OCI-LY1 (cell line): ENCODE measurements at regions not wholly inside any gene's neighbourhood (a gene's known extent, or its start where the extent isn't known, plus 50 kb on each side); places are given as distances from the start of the nearest gene placed in this dataset.

Experiments used
- H2AFZ ChIP-seq: fragments of 200-600 bp; sonication (generic), shearing (Covaris generic); 2 replicates; pipeline ENCODE4 v1.6.0; 2014; ENCODE audit warnings: antibody characterized with exemption, mild to moderate bottlenecking, low read length
- H3F3A ChIP-seq: fragments of 200-600 bp; sonication (generic), shearing (Covaris generic); 2 replicates; pipeline ENCODE4 v1.6.0; 2014; ENCODE audit warnings: mild to moderate bottlenecking, antibody characterized with exemption, low read length, moderate library complexity; ENCODE audit not compliant: insufficient read depth
- H3K27ac ChIP-seq: fragments of 200-600 bp; sonication (generic); 2 replicates; pipeline ENCODE4 v1.5.1; 2014; ENCODE audit warnings: low read length, mixed run types, mild to moderate bottlenecking, low read depth; ENCODE audit not compliant: poor library complexity, severe bottlenecking
- H3K27me3 ChIP-seq: fragments of 200-600 bp; sonication (generic); 2 replicates; pipeline ENCODE4 v1.6.0; 2014; ENCODE audit warnings: antibody characterized with exemption, mild to moderate bottlenecking, low read length, moderate library complexity; ENCODE audit not compliant: insufficient read depth
- H3K36me3 ChIP-seq: fragments of 200-600 bp; sonication (generic); 2 replicates; pipeline ENCODE4 v1.6.1; 2014; ENCODE audit warnings: mild to moderate bottlenecking, antibody characterized with exemption, low read length, moderate library complexity, mixed read lengths; ENCODE audit not compliant: insufficient read depth
- H3K4me1 ChIP-seq: fragments of 200-600 bp; sonication (generic); 2 replicates; pipeline ENCODE4 v1.5.1; 2014; ENCODE audit warnings: mild to moderate bottlenecking, low read length, moderate library complexity; ENCODE audit not compliant: insufficient read depth, severe bottlenecking
- H3K4me2 ChIP-seq: fragments of 200-600 bp; sonication (generic), shearing (Covaris generic); 2 replicates; pipeline ENCODE4 v1.6.1; 2014; ENCODE audit warnings: low read length
- H3K4me3 ChIP-seq: fragments of 200-600 bp; sonication (generic); 2 replicates; pipeline ENCODE4 v1.5.1; 2014; ENCODE audit warnings: low read length, low read depth, mild to moderate bottlenecking, mixed read lengths; ENCODE audit not compliant: poor library complexity, severe bottlenecking
- H3K79me2 ChIP-seq: fragments of 200-600 bp; shearing (Covaris generic); 2 replicates; pipeline ENCODE4 v1.6.1; 2016; ENCODE audit warnings: mixed run types, low read length, mixed read lengths; ENCODE audit not compliant: insufficient read depth
- H3K9ac ChIP-seq: fragments of 200-600 bp; sonication (generic), shearing (Covaris generic); 2 replicates; pipeline ENCODE4 v1.6.1; 2014; ENCODE audit warnings: mild to moderate bottlenecking, low read length, mixed read lengths
- H3K9me2 ChIP-seq: fragments of 200-600 bp; sonication (generic), shearing (Covaris generic); 2 replicates; pipeline ENCODE4 v1.6.1; 2014; ENCODE audit warnings: low read depth, mild to moderate bottlenecking, low read length, mixed read lengths
- H3K9me3 ChIP-seq: fragments of 200-600 bp; shearing (Covaris generic); 2 replicates; pipeline ENCODE4 v1.6.1; 2014; ENCODE audit warnings: low read length, mixed read lengths
- H4K20me1 ChIP-seq: fragments of 200-600 bp; sonication (generic), shearing (Covaris generic); 2 replicates; pipeline ENCODE4 v1.6.0; 2016; ENCODE audit warnings: mild to moderate bottlenecking, low read length; ENCODE audit not compliant: insufficient read depth
- EZH2 ChIP-seq: fragments of 200-600 bp; sonication (generic), shearing (Covaris generic); IDR thresholded peaks from 2 replicates; pipeline ENCODE4 v1.8.0; 2017; ENCODE audit warnings: borderline replicate concordance, mixed run types, mild to moderate bottlenecking, antibody characterized with exemption, low read length, moderate library complexity, mixed read lengths
- TF ChIP-seq, protein P1 (sequence below): fragments of 200-600 bp; sonication (generic), shearing (Covaris generic); IDR thresholded peaks from 2 replicates; pipeline ENCODE4 v1.5.1; 2017; ENCODE audit warnings: mild to moderate bottlenecking, antibody characterized with exemption, low read length, moderate library complexity, mixed read lengths

DNA sequence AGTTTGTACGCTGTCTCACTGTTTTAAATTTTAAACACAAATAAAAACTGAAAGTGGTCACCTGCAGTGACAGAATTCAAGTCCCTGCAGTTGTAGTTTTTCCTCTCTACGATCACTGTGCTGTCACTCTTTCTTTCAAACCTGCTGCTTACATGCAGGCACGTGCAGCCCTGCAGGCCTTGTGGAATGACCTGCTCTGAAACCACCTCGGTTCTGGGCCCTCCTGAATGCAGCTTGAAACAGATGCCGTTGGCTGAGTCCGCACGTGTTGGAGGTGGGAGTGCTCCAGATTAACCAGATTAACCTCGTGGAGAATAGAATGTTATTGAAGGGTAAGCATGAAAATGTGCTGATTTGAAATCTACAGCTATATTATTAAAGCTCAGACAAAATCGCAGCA is 126.0 kb upstream of the ERCC6L2 start:
- no peaks in the 10 kb centered on the region for H3K36me3 ChIP-seq
- H3K9me2 ChIP-seq = no peaks in the 10 kb centered on the region
- H3K27me3 ChIP-seq = no peaks in the 10 kb centered on the region; the same call in 1 of the 2 replicates
- H4K20me1 ChIP-seq = no peaks in the 10 kb centered on the region
- H2AFZ ChIP-seq = no peak overlapping the region
- H3K4me2 ChIP-seq = no peak overlapping the region
- H3K79me2 ChIP-seq = no peaks in the 10 kb centered on the region
- H3K4me3 ChIP-seq = no peak overlapping the region
- no peaks in the 10 kb centered on the region for H3K9me3 ChIP-seq
- H3K4me1 ChIP-seq = no peaks in the 10 kb centered on the region
- H3K27ac ChIP-seq = no peak overlapping the region
- TF ChIP-seq, protein P1, sequence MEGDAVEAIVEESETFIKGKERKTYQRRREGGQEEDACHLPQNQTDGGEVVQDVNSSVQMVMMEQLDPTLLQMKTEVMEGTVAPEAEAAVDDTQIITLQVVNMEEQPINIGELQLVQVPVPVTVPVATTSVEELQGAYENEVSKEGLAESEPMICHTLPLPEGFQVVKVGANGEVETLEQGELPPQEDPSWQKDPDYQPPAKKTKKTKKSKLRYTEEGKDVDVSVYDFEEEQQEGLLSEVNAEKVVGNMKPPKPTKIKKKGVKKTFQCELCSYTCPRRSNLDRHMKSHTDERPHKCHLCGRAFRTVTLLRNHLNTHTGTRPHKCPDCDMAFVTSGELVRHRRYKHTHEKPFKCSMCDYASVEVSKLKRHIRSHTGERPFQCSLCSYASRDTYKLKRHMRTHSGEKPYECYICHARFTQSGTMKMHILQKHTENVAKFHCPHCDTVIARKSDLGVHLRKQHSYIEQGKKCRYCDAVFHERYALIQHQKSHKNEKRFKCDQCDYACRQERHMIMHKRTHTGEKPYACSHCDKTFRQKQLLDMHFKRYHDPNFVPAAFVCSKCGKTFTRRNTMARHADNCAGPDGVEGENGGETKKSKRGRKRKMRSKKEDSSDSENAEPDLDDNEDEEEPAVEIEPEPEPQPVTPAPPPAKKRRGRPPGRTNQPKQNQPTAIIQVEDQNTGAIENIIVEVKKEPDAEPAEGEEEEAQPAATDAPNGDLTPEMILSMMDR = no peak
- no peak overlapping the region for H3K9ac ChIP-seq
- no peaks in the 10 kb centered on the region for H3F3A ChIP-seq

DNA sequence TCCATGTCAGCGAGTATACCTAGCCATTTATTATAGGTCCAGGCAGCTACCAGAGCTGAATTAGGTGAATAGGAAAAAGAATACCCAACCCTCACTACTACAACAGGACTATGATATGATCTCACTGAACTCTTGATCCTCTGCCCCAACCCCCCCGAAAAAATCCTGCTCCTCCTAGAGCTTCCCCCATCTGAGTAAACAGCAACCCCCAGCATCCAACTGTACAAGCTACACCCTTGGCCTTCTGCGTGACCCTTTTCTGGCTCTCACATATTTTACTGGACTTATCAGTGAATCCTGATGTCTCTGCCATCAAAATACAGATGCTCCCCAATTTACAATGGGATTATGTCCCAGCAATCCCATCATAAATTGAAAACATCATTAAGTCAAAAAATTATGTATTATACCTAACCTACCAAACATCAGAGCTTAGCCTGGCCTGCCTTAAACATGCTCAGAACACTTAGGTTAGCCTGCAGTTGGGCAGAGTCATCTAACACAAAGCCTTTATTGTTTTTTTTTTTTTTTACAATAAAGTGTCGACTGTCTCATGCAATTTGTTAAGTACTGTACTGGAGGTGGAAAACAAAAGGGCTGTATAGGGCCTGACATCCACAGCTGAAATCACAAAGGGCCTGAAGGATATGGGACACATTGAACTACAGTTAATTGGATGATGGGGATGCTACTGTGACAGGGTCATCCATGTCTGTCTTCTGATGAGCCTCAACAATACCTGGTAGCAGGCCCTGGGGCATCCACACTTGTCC is 128.9 kb upstream of the ERCC6L2 start:
- Histone ChIP-seq H3K4me2 (no peak overlapping the region), H3K79me2 (no peaks in the 10 kb centered on the region), H2AFZ (no peak overlapping the region), H3F3A (no peaks in the 10 kb centered on the region), H3K4me1 (no peaks in the 10 kb centered on the region), H3K36me3 (no peaks in the 10 kb centered on the region), H4K20me1 (no peaks in the 10 kb centered on the region), H3K4me3 (no peak overlapping the region), H3K9me3 (no peaks in the 10 kb centered on the region), H3K9me2 (no peaks in the 10 kb centered on the region), H3K27me3 (no peaks in the 10 kb centered on the region; the same call in none of the 2 replicates), H3K27ac (no peak overlapping the region), H3K9ac (no peak overlapping the region)
- no peak for TF ChIP-seq EZH2
- TF ChIP-seq, protein P1 = no peak

DNA sequence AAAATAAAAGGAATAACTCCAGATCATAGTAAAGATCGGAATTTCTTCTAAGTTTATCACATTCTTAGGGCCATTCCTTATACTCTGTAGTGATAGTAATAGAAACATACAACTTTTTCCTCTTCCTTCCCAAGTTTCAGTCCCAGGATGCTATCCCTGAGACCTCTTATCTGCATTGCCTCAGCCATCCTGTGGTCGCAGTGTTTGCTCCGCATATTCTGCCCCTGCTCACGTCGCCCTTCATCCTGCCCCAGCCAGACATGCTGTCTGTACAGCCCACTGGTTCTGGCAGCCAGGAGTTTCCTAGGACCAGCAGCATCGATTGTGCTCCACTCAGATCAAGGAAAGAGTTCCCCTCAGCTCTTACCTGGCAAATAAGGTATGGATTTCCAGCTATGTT is 132.7 kb upstream of the ERCC6L2 start:
- Histone ChIP-seq H4K20me1 (no peaks in the 10 kb centered on the region), H3K27me3 (no peaks in the 10 kb centered on the region; the same call in 1 of the 2 replicates), H3K27ac (no peak overlapping the region), H3K4me1 (no peaks in the 10 kb centered on the region), H3K9ac (no peak overlapping the region), H3K9me2 (no peaks in the 10 kb centered on the region), H3K36me3 (no peaks in the 10 kb centered on the region), H3K79me2 (no peaks in the 10 kb centered on the region), H3K4me3 (no peak overlapping the region), H3K9me3 (no peaks in the 10 kb centered on the region), H2AFZ (no peak overlapping the region), H3K4me2 (no peak overlapping the region), H3F3A (no peaks in the 10 kb centered on the region)
- TF ChIP-seq EZH2 = no peak
- TF ChIP-seq, protein P1 = no peak
